ENCODE measurements at regions not wholly inside any gene's neighbourhood (a gene's known extent, or its start where the extent isn't known, plus 50 kb on each side); places are given as distances from the start of the nearest gene placed in this dataset.

DNA sequence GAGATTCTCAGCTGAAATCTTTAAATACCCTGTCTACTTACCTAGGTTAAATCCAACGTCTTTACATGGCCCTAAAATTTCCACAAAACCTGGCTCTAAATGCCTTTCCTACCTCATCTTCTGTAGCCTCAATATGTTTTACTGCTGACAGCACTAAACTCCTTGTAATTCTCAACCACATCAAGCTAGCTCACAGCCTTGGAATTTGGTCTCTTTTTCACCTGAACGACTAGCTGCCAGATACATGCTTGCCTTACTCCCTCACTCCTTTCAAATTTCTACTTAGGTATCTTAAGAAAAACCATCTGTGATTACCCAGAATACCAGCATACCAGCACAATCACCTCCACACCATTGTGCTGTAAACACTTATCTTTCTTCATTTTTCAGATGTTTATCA lies 635.6 kb upstream of the PCDH10 start:
- TF ChIP-seq POLR2A (IDR thresholded peaks at IDR 0.05), result no peak
- no peak for TF ChIP-seq CTCF (IDR thresholded peaks at IDR 0.05)

Measured in lower leg skin (tissue), 3 donors.